Esophagus squamous epithelium (tissue), 4 donors: ENCODE measurements at regions not wholly inside any gene's neighbourhood (a gene's known extent, or its start where the extent isn't known, plus 50 kb on each side); places are given as distances from the start of the nearest gene placed in this dataset.

Experiments
- POLR2A ChIP-seq, 4 donors: fragments of 450-650 bp; IDR thresholded peaks; one replicate each; pipeline ENCODE4 v1.6.1; 2017; ENCODE audit warnings: antibody characterized with exemption in 4 of 4, mild to moderate bottlenecking in 4 of 4, moderate library complexity in 3 of 4
- TF ChIP-seq, protein P1 (sequence below), 6 experiments: fragments of 450-650 bp in 4 of 6; fragments of 200-600 bp in 2 of 6; sonication (generic) in 2 of 6; IDR thresholded peaks; one replicate each; pipeline ENCODE4 v1.5.1; 2016 to 2019; ENCODE audit warnings: antibody characterized with exemption in 6 of 6, mild to moderate bottlenecking in 4 of 6, moderate library complexity in 4 of 6

DNA sequence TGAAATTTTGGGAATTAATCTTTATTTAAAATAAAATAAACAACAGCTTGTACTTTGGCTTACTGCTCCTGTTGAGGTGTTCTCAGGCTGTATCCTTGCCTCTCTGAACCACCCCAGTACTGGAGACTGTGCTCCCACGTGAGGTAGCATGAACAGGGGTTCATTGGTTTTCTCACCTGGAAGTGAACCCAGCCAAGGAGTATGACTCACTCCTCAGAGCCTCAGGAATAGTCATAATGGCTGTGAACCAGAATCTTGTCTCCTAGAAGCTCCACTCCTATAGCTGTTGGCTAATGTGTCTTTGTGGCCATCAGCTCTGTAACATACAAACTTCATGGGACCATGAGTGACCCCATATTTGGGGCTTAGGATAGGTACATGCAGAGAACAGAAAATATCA lies 122.5 kb upstream of the ST8SIA2 start:
- TF ChIP-seq, protein P1, sequence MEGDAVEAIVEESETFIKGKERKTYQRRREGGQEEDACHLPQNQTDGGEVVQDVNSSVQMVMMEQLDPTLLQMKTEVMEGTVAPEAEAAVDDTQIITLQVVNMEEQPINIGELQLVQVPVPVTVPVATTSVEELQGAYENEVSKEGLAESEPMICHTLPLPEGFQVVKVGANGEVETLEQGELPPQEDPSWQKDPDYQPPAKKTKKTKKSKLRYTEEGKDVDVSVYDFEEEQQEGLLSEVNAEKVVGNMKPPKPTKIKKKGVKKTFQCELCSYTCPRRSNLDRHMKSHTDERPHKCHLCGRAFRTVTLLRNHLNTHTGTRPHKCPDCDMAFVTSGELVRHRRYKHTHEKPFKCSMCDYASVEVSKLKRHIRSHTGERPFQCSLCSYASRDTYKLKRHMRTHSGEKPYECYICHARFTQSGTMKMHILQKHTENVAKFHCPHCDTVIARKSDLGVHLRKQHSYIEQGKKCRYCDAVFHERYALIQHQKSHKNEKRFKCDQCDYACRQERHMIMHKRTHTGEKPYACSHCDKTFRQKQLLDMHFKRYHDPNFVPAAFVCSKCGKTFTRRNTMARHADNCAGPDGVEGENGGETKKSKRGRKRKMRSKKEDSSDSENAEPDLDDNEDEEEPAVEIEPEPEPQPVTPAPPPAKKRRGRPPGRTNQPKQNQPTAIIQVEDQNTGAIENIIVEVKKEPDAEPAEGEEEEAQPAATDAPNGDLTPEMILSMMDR (IDR thresholded peaks at IDR 0.05), result no peak
- TF ChIP-seq POLR2A (IDR thresholded peaks at IDR 0.05), result no peak
